Non-pigmented ciliary epithelial cell (primary cell): ENCODE measurements at regions not wholly inside any gene's neighbourhood (a gene's known extent, or its start where the extent isn't known, plus 50 kb on each side); places are given as distances from the start of the nearest gene placed in this dataset.

Source experiments
- DNase-seq: peaks from one replicate; pipeline ENCODE4 v3.0.0-alpha.2; 2010; ENCODE audit warnings: low read depth

DNA sequence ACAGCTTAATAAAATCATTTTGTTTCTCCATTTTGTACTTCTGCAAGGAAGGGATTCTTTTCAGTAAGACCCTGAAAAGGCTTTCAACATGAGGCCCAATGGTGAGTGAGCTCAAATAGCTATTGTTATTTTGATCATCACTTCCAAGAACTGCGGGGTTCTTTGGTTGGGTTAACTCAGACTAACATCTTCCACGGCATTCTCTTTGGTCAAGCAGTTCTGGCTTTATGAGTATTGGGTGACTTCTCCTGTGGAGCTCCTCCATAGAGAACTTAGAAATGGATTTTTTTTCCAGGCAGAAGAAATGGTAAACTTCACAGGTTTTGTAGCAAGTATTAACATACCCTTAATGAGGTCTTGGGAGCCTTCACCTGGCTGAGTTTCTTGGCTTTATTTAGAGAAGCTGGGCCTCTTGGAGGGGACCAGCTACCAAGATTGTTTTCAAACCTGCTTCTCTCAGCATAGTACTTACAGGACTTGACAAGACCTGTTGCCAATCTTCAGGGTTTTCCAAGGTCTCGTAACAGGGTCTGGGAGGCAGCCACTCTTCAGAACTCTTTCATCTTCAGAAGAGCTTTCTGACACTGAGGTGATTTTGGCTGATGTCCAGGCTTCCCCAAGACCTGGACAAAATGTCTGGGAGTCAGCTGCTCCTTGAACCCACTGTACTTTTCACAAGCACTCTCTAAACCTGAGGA, 353.2 kb upstream of the ETAA1 start:
- DNase-seq, result no peak

GRCh38 chr2:67046591-67046990, 350.5 kb upstream of the ETAA1 start:
- DNase-seq, result no peak

GRCh38 chr2:67048314-67048713, 348.8 kb upstream of the ETAA1 start:
- DNase-seq, result no peak

DNA sequence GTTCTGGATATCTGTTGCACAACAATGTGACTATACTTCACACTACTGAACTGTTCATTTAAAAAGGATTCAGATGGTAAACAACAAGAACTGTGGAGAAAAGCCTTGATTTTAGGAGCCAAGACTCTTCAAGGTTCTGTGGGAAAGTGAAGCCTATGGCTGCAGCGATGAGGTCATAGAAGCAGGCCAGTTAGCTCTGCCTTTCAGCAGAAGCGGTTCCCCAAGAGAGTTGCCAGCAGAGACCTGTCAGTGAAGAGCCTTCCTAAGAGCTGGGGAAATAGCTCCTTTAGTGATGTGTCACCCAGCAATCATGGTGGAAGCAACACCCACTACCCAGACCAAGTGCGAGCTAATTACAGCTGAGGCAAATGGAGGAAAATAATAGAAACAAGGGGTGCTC, 346.5 kb upstream of the ETAA1 start:
- DNase-seq, result no peak

DNA sequence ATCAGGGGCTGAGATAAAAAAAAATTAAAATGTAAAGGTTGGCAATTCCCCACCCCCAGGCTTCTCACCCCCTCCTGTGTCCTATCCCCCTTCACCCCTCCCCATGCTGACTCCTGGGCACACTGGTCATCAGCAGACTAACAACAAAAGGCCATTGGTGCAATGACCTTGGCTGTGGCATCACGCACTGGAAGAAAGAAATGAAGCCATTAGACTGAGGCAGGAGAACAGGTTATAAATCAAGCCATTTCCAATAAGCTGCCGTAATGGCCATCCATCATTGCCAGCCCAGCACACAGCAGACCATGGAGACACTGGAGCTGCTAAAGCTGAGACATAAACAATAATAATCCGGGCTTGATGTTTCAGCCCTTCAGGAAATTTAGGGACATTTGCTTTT, 342.4 kb upstream of the ETAA1 start:
- DNase-seq, result no peak

DNA sequence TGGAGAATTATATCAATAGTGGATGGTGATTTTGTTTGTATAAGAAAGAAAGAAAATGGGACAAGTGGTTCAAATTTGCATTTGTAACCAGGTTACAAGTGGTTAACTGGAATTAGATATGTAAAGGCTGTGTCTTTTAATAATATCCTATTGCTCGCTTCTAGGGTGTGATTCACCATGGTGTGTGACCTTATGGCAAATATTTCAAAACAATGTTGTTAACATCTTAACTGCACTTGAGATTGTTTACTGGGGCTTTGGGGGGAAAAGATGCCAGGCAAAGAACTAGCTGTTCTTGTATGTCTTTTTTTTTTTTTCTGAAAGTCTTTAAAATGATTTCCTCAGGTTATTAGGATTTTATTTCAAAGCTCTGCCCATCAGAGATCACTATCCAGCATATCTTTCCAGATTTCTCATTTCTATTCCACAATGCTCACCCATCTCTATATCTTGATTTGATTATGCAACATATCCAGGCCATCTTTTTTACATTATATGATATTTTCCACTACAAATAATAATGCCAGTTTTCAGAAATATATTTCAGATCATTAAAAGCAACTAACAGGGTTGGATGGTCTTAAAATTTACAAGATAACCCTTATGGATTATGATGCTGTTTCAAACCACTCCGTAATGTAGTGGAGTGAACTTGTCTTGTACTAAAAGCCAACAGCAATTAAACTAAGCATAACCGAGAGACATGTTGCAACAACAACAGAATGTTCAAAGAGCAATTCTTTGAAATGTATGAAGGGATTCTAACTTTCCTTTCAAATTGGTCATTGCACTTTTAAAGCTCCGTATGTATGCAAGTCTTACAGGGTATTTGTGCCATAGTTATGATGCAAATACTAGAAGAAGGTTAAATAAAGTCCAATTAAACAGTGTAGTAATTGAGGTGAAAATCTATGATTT, 341.5 kb upstream of the ETAA1 start:
- DNase-seq, result no peak

DNA sequence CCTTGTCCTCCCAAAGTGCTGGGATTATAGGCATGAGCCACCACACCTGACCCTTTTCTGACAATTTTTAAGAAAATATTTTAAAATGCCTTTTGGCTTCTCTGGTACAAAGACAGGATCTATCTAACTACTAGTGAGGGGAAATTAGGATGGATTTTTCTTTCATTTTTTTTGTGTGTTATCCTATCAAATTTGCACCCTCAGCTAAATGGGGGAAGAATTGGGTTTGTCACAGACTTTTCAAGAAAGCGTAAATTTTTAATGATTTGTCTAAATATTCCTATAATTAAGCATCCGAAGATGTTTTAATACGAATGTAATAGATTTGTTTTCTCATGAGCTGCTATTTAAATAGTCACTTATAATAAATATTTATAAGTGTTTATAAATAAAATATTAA, 340.0 kb upstream of the ETAA1 start:
- no peak for DNase-seq

GRCh38 chr2:67057901-67058703, 339.0 kb upstream of the ETAA1 start:
- DNase-seq, result no peak

DNA sequence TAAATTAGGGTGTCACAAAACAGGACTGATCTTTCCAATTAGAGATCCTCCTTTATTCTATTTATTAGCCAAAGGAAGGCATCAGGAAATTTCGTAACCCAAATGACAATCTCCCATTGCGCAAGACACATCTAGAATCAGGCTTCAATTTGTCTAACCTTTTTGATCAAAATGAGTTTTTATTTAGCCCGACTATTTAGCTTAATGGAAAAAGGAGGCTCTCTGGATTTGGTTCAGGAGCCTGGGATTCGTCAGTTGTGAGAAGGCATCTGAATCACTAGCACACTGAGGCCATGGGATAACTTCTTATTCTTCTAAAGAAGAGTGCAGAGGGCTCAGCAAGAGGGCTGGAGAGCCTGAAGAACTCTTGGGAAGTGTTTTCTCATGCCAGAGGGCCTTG, 332.1 kb upstream of the ETAA1 start:
- no peak for DNase-seq

- DNase-seq, result no peak
These were observed 330.4 kb upstream of the ETAA1 start for GRCh38 chr2:67066782-67067181.

GRCh38 chr2:67067656-67068055, 329.5 kb upstream of the ETAA1 start:
- DNase-seq, result no peak

GRCh38 chr2:67070826-67071225, 326.3 kb upstream of the ETAA1 start:
- no peak for DNase-seq

- DNase-seq, result no peak
These were observed 322.1 kb upstream of the ETAA1 start for GRCh38 chr2:67075056-67075455.

GRCh38 chr2:67075530-67076238, 321.4 kb upstream of the ETAA1 start:
- no peak for DNase-seq

DNA sequence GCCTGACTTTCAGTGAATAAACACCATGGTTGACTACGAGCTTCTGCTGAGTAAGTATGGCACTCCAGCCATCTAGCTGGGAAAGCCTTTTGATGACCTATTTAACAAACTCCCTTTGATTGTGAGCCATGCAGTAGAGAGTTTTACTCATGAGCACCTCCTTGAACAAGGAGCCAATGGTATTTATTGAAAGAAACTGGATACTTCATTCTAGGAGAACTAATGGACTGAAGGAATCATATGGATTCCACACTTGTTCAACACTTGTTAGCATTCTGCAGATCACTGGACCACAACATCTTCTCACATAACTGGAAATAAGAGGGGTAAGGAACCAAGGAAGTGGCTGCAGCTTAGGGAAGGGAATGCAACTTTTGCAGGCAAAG, 320.9 kb upstream of the ETAA1 start:
- no peak for DNase-seq

- no peak for DNase-seq
These were observed 317.4 kb upstream of the ETAA1 start for GRCh38 chr2:67079729-67080128.

- DNase-seq, result no peak
These were observed 314.3 kb upstream of the ETAA1 start for GRCh38 chr2:67082813-67083212.

- DNase-seq, result no peak
These were observed 313.2 kb upstream of the ETAA1 start for GRCh38 chr2:67083951-67084350.

- no peak for DNase-seq
These were observed 312.0 kb upstream of the ETAA1 start for GRCh38 chr2:67085146-67085545.

DNA sequence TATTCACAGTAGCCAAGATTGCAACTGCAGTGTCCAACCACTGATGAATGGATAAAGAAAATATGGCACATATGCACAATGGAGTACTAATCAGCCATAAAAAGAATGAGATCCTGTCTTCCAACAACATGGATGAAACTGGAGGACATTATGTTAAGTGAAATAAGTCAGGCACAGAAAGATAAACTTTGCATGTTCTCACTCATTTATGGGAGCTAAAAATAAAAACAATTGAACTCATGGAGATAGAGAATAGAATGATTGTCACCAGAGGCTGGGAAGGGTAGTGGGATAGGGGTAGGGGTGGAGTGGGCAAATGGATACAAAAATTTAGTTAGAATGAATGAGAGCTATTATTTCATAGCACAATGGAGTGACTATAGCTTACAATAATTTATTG, 305.5 kb upstream of the ETAA1 start:
- DNase-seq, result no peak

GRCh38 chr2:67095121-67095520, 302.0 kb upstream of the ETAA1 start:
- DNase-seq, result no peak

- DNase-seq, result no peak
These were observed 300.2 kb upstream of the ETAA1 start for GRCh38 chr2:67096886-67097285.
